ENCODE measurements at regions not wholly inside any gene's neighbourhood (a gene's known extent, or its start where the extent isn't known, plus 50 kb on each side); places are given as distances from the start of the nearest gene placed in this dataset.

- no peaks in the 10 kb centered on the region for H3K36me3 ChIP-seq
- no peak overlapping the region for H3K27ac ChIP-seq
- peak in 1 of 2 donors; percentile 61 for DNase-seq (ENCODE audit: low read depth in 1 of 2, low spot score in 1 of 2)
- TF ChIP-seq, protein P1, sequence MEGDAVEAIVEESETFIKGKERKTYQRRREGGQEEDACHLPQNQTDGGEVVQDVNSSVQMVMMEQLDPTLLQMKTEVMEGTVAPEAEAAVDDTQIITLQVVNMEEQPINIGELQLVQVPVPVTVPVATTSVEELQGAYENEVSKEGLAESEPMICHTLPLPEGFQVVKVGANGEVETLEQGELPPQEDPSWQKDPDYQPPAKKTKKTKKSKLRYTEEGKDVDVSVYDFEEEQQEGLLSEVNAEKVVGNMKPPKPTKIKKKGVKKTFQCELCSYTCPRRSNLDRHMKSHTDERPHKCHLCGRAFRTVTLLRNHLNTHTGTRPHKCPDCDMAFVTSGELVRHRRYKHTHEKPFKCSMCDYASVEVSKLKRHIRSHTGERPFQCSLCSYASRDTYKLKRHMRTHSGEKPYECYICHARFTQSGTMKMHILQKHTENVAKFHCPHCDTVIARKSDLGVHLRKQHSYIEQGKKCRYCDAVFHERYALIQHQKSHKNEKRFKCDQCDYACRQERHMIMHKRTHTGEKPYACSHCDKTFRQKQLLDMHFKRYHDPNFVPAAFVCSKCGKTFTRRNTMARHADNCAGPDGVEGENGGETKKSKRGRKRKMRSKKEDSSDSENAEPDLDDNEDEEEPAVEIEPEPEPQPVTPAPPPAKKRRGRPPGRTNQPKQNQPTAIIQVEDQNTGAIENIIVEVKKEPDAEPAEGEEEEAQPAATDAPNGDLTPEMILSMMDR (IDR thresholded peaks at IDR 0.05; ENCODE audit: low read depth, low read length): no peak
- no peaks in the 10 kb centered on the region for H3K9me3 ChIP-seq (ENCODE audit: low read depth)
- peaks cover 23% of the 10 kb centered on the region for H3K4me1 ChIP-seq (ENCODE audit: low read depth)
- H3K4me3 ChIP-seq: no peak overlapping the region
- H3K27me3 ChIP-seq: no peaks in the 10 kb centered on the region
These were observed 203.1 kb upstream of the SEMA6D start for GRCh38 chr15:47514200-47514652.

DNA sequence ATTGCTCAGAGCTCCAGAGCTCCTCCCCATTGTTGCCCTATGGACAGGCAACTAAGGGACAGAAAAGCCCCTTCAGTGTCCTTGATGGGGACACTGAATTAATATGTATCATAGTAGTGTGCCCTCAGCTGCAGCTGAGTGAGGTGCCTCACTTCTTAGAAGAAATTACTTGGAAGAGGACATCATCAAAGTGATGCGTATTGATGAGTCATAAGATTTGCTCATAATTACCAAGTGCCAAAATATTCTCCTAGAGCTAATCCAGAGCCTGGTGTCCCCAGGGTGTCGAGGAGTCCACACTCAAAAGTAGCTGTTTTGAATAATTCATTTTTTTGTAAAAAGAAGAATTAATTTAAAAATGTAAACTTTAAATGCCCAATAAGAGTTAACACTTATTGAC, 200.7 kb upstream of the SEMA6D start:
- no peaks in the 10 kb centered on the region for H3K27me3 ChIP-seq
- TF ChIP-seq, protein P1 (IDR thresholded peaks at IDR 0.05; ENCODE audit: low read depth, low read length): no peak
- peaks cover 24% of the 10 kb centered on the region for H3K4me1 ChIP-seq (ENCODE audit: low read depth)
- no peak overlapping the region for H3K27ac ChIP-seq
- H3K36me3 ChIP-seq: no peaks in the 10 kb centered on the region
- H3K4me3 ChIP-seq: no peak overlapping the region
- H3K9me3 ChIP-seq (ENCODE audit: low read depth): no peaks in the 10 kb centered on the region
- DNase-seq (ENCODE audit: low read depth in 1 of 2, low spot score in 1 of 2): peak in 1 of 2 donors; percentile 32

DNA sequence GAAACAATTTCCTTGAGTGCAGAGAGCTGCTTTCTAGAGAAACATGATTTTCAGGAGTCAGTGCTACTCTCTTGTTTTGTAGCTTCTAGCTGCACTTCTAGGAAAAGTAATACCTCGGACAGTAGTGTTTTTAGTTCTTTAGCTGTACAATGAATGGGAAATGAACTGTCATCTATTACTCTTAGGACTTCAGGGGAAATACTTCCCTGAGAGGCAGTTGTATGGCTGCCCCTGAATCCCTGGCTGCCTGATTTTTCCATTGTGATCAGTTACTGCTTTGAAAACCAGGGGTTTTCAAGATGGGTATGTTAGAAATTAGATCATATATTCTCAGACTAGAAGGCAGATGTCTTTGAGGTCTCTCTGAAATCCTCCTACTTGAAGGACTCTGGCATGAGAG, 200.3 kb upstream of the SEMA6D start:
- H3K27me3 ChIP-seq: no peaks in the 10 kb centered on the region
- DNase-seq (ENCODE audit: low read depth in 1 of 2, low spot score in 1 of 2): no peak
- no peak overlapping the region for H3K27ac ChIP-seq
- no peak overlapping the region for H3K4me3 ChIP-seq
- H3K4me1 ChIP-seq (ENCODE audit: low read depth): peaks cover 24% of the 10 kb centered on the region
- H3K36me3 ChIP-seq: no peaks in the 10 kb centered on the region
- TF ChIP-seq, protein P1 (IDR thresholded peaks at IDR 0.05; ENCODE audit: low read depth, low read length): no peak
- no peaks in the 10 kb centered on the region for H3K9me3 ChIP-seq (ENCODE audit: low read depth)

DNA sequence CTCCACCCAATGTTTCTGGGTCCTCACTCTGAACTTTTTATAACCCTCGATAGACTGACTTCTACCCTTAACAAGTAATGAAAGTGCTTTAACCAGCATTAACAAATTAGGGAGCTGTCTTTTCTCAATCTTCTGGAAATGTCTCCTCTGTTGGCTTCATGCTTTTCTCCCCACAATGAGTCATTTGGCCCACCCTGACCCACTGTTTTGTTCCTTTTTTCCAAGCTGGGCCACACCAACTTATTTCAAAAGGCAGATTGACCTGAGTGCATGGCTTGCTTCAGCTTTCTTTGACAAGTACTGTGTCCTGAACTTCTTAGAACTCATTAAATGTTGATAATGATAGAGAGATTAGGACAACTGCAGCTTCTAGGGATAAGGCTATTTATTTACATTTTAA, 199.6 kb upstream of the SEMA6D start:
- H3K9me3 ChIP-seq (ENCODE audit: low read depth): no peaks in the 10 kb centered on the region
- H3K36me3 ChIP-seq: no peaks in the 10 kb centered on the region
- peak overlapping the region; percentile 73 for H3K27ac ChIP-seq
- H3K4me1 ChIP-seq (ENCODE audit: low read depth): peaks cover 24% of the 10 kb centered on the region
- DNase-seq (ENCODE audit: low read depth in 1 of 2, low spot score in 1 of 2): peak; percentile 19 to 56
- no peaks in the 10 kb centered on the region for H3K27me3 ChIP-seq
- no peak overlapping the region for H3K4me3 ChIP-seq
- TF ChIP-seq, protein P1 (IDR thresholded peaks at IDR 0.05; ENCODE audit: low read depth, low read length): no peak

DNA sequence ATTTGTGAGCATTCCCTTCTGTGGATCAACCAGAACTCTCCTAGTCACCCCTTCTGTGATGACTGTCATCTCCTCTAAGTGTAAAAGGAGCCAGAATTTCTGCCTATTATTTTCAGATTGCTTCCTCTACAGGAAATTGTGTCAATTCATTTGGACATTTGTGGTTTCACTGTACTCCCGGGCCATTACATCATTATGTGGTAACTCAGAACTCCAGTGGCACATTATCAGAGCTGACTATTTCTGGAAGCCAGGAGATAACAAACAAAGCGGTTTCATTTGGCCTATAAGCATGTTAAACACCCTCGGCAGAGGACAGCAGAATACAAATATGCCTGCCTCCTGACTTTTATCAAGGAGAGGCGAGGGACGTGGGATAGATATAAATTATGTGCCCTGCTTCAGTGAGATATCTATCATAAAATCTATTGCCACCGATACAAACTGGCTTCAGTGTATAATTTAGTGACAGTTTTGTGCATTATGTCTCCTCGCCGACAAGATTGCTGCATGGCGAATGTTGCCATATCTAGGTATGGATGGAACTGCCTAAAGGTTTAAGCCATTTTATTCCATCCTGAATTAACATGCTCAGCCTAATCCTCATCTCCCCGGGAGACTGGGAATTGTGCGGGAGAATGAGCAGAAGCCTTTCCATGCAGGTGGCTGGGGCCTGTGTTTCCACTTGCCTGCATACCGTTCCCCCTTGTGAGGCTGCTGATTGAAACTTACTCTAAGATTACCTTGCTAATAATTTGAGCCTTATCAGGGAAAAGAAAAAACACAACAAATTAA, 193.4 kb upstream of the SEMA6D start:
- TF ChIP-seq, protein P1 (IDR thresholded peaks at IDR 0.05; ENCODE audit: low read depth, low read length): no peak
- no peaks in the 10 kb centered on the region for H3K9me3 ChIP-seq (ENCODE audit: low read depth)

More for the DNA sequence above, 193.4 kb upstream of the SEMA6D start:
- Histone ChIP-seq H3K36me3 (no peaks in the 10 kb centered on the region), H3K4me1 (ENCODE audit: low read depth) (peaks cover 19% of the 10 kb centered on the region), H3K27ac (peak overlapping the region; percentile 10), H3K4me3 (no peak overlapping the region), H3K27me3 (no peaks in the 10 kb centered on the region)
- peak; percentile 52 to 83 for DNase-seq (ENCODE audit: low read depth in 1 of 2, low spot score in 1 of 2)
